HUES6 (cell line): ENCODE measurements at regions not wholly inside any gene's neighbourhood (a gene's known extent, or its start where the extent isn't known, plus 50 kb on each side); places are given as distances from the start of the nearest gene placed in this dataset.

ENCODE experiments used
- H3K27ac ChIP-seq: 2 replicates; pipeline ENCODE4 v1.7.0; 2013; ENCODE audit warnings: low read depth, mild to moderate bottlenecking, low read length, inconsistent platforms
- H3K27me3 ChIP-seq: 2 replicates; pipeline ENCODE4 v1.6.1; 2013; ENCODE audit warnings: low read length; ENCODE audit not compliant: control insufficient read depth, insufficient read depth
- H3K36me3 ChIP-seq: 2 replicates; pipeline ENCODE4 v1.6.1; 2013; ENCODE audit warnings: low read length; ENCODE audit not compliant: control insufficient read depth, insufficient read depth
- H3K4me1 ChIP-seq: 2 replicates; pipeline ENCODE4 v1.6.1; 2013; ENCODE audit warnings: low read length; ENCODE audit not compliant: control insufficient read depth, insufficient read depth
- H3K4me3 ChIP-seq: 2 replicates; pipeline ENCODE4 v1.5.1; 2013; ENCODE audit warnings: low read depth, low read length
- H3K9ac ChIP-seq: one replicate; pipeline ENCODE4 v1.6.1; 2013; ENCODE audit warnings: mild to moderate bottlenecking, low read length
- H3K9me3 ChIP-seq: 2 replicates; pipeline ENCODE4 v1.6.1; 2013; ENCODE audit warnings: low read depth, low read length; ENCODE audit not compliant: control insufficient read depth, insufficient read depth

DNA sequence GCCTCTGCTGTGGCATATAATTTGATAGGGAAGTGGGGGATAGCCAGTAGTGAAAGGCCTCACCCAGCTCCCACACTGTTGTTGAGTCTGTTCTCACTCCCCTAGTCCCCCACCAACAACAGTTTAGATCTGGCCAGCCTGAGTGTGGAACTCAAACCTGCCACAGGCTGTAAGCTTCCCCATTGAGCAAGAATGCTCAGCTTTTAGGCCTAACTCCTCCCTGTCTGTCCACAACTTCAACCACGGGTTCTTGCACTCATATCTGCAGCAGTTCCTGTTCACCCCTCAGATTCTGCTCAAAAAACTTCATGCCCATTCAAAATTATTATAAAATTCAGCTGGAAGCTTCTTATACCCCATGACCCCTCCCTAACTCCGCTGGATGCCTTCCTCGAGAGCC lies 975.1 kb downstream of the NSUN3 start:
- Histone ChIP-seq H3K4me1 (peaks cover 15% of the 10 kb centered on the region; the same call in 1 of the 2 replicates), H3K27me3 (no peaks in the 10 kb centered on the region), H3K9ac (no peak overlapping the region), H3K4me3 (no peak overlapping the region), H3K36me3 (no peaks in the 10 kb centered on the region), H3K9me3 (no peaks in the 10 kb centered on the region), H3K27ac (no peak overlapping the region; the same call in 1 of the 2 replicates)

DNA sequence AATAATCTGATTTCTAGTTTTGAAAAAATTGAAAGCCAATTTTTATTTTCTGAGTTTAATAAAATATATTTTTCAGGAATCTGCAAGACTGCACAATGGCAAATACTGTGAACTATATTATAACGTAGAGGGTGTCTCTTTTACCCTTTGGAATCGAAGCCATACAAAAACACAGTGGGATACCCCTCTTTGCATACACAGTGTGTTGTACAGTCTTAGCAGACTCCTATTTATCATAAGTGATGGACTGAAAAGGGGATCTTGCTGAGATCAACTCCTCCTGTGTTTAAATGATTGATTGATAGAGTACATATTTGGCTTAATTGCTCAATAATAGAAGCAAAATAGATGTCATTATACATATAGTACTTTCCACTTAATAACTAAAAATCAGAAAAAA lies 981.2 kb downstream of the NSUN3 start:
- Histone ChIP-seq H3K4me1 (no peaks in the 10 kb centered on the region), H3K36me3 (no peaks in the 10 kb centered on the region), H3K27ac (no peak overlapping the region), H3K27me3 (no peaks in the 10 kb centered on the region), H3K9ac (no peak overlapping the region), H3K4me3 (no peak overlapping the region), H3K9me3 (no peaks in the 10 kb centered on the region)

DNA sequence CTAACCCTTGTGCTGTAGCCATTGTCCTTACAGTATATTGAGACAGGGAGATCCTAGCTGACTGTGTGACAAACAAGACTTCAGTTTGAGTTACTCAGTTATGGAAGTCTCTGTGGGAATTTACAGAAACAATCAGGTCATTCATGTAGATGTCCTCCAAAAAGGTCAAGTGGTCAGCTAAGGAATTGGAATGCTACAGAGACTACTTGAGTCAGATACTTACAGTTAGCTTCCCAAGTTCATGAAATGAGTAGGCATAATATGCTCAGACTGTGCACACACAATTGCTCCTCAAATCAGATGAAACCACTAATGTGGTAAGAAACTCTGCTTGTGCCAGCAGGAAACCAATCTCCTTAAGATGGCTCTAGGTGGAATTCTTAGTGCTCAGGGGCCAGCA lies 985.7 kb downstream of the NSUN3 start:
- Histone ChIP-seq H3K27ac (no peak overlapping the region), H3K9ac (no peak overlapping the region), H3K4me3 (no peak overlapping the region), H3K9me3 (no peaks in the 10 kb centered on the region), H3K36me3 (no peaks in the 10 kb centered on the region), H3K4me1 (no peaks in the 10 kb centered on the region), H3K27me3 (no peaks in the 10 kb centered on the region)

DNA sequence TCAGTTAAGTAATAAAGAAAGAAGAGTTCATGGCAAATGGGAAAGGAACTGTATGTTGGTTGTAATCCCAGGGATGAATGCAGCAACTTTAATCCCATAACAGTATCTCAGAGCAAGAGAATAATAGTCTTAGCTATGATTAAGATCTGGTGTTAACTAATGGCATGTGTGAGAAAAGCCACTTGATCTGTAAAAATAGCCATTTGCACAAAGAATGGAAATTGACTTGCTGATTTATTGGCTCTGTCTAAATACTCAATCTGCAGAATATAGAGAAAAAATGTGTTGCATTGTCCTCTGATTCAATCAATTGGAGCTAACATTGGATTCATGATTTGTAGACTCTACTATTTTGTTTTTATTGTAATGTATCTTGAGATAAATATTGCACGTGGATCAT lies 987.0 kb downstream of the NSUN3 start:
- H3K4me3 ChIP-seq, result no peak overlapping the region
- no peaks in the 10 kb centered on the region for H3K27me3 ChIP-seq
- H3K36me3 ChIP-seq, result no peaks in the 10 kb centered on the region
- H3K9ac ChIP-seq, result no peak overlapping the region
- no peaks in the 10 kb centered on the region for H3K4me1 ChIP-seq
- no peaks in the 10 kb centered on the region for H3K9me3 ChIP-seq
- H3K27ac ChIP-seq, result no peak overlapping the region

DNA sequence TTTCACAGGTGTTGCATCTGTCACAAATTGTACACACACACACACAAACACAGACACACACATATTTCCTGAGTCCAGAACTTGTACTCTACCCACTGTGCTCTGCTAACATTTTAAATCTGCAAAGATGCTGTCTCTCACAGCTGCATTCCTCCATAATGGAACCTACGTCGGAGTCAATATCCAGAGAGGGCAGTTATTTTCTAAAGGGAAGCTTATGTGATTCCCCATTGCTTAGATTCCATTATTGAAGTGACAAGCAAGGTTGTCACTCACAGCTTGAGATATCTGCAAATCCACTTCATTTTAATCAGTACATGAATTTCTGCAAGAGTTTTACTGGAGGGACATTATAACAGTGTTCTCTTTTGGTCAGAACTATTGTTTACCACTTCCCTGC lies 992.4 kb downstream of the NSUN3 start:
- no peaks in the 10 kb centered on the region for H3K9me3 ChIP-seq
- H3K36me3 ChIP-seq, result no peaks in the 10 kb centered on the region
- H3K27me3 ChIP-seq, result no peaks in the 10 kb centered on the region
- no peaks in the 10 kb centered on the region for H3K4me1 ChIP-seq
- H3K4me3 ChIP-seq, result no peak overlapping the region
- no peak overlapping the region for H3K9ac ChIP-seq
- no peak overlapping the region for H3K27ac ChIP-seq

DNA sequence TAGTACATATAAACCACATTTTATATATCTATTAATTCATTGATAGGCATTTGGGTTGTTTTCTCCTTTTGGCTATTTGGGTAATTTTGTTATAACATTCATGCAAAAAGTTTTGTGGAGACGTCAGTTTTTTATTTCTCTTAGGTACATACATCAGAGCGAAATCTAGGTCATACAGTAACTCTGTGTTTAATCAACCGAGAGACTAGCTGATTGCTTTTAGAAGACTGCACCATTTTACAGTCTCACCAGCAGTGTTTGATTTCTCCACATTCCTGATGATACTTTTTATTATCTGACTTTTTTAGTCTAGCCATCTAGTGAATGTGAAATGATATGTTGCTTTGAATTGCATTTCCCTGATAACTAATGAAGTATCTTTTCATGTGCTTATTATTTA lies 1019.3 kb downstream of the NSUN3 start:
- Histone ChIP-seq H3K4me1 (no peaks in the 10 kb centered on the region), H3K9me3 (no peaks in the 10 kb centered on the region), H3K4me3 (no peak overlapping the region), H3K27ac (no peak overlapping the region), H3K36me3 (no peaks in the 10 kb centered on the region), H3K27me3 (no peaks in the 10 kb centered on the region), H3K9ac (no peak overlapping the region)

DNA sequence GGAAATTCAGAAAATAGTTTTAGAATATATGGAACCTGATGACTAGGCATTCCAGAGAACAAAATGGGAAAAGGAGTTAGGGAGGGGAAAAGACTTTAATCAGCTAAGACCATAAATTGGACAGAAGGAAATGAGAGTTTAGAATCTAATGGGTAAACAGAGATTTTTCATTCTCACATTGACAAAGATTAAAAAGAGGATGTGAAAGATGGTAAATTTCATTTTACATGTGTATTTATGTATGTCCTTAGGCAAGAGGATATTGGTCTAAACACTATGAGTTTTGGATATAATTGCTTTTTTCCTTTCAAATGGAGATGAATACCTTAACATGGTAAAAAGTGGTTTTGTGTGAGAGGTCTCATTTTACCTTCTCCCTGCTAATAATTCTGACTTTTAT lies 1021.9 kb downstream of the NSUN3 start:
- no peaks in the 10 kb centered on the region for H3K4me1 ChIP-seq
- H3K27me3 ChIP-seq, result no peaks in the 10 kb centered on the region
- no peak overlapping the region for H3K9ac ChIP-seq
- H3K36me3 ChIP-seq, result no peaks in the 10 kb centered on the region
- no peak overlapping the region for H3K4me3 ChIP-seq
- no peaks in the 10 kb centered on the region for H3K9me3 ChIP-seq
- no peak overlapping the region for H3K27ac ChIP-seq

DNA sequence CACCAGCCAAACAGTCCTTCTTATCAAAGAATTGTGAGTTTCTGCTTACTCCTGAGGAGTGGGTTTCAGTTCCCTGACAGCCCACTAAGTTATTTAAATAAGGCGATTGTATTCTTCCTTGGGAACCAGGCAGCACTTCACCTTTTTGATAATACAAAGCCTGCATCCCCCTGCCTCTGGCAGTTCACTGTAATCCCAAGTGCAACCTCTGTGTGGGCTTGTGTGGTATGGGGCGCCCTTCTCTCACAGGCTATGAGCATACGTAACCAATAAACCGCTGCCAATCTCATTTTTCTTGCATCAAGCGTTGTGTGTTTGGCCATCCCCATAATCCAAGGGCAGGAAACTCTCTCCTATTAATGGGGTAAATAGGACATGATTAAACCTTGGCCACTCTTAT lies 1025.6 kb downstream of the NSUN3 start:
- H3K36me3 ChIP-seq, result no peaks in the 10 kb centered on the region
- H3K9ac ChIP-seq, result no peak overlapping the region
- H3K27ac ChIP-seq, result no peak overlapping the region
- no peaks in the 10 kb centered on the region for H3K27me3 ChIP-seq
- H3K4me3 ChIP-seq, result no peak overlapping the region
- no peaks in the 10 kb centered on the region for H3K9me3 ChIP-seq
- no peaks in the 10 kb centered on the region for H3K4me1 ChIP-seq

DNA sequence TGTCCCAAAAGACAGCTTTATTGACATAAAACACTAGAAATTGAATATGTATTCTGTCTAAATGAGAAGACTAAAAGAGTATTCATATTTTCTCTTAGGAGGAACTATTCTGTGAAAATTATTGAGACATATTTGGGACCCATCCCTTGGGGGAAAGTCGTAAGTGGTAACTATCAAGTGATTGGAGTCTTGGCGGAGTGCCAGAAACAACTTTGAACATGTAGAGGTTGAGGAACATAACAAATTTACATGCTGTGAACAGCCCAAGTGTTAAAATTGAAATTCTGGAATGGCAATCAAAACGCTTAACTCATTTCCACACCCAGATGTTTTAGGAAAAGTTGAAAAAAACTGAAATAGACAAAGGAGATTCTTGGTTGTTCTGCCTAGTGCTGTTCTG lies 1034.6 kb downstream of the NSUN3 start:
- no peak overlapping the region for H3K27ac ChIP-seq
- no peaks in the 10 kb centered on the region for H3K36me3 ChIP-seq
- H3K9me3 ChIP-seq, result 0 out of 2 replicates have a peak, but pooled peaks cover 2% of the 10 kb centered on the region
- no peaks in the 10 kb centered on the region for H3K4me1 ChIP-seq
- no peak overlapping the region for H3K4me3 ChIP-seq
- no peak overlapping the region for H3K9ac ChIP-seq
- H3K27me3 ChIP-seq, result no peaks in the 10 kb centered on the region

DNA sequence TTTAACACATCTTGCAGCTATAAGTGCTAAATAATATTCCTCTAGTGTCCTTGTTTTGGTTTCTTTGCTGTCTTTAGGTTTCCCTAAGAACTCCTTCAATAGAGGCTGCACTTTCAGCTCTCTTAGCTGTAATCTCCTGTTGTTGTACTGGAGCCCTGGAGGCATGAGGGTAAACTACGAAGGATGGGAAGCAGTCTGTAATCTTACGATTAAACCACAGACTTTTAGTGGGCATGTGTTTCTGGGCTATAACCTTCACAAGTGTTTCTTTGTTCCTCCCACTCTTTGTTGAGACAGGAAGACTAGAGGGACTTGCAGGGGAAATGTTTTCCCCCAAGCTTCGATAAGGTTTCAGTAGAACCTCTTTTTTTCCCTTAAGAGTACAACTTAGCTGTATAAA lies 1058.1 kb downstream of the NSUN3 start:
- peaks cover 3% of the 10 kb centered on the region; the same call in 1 of the 2 replicates for H3K9me3 ChIP-seq
- no peak overlapping the region for H3K4me3 ChIP-seq

DNA sequence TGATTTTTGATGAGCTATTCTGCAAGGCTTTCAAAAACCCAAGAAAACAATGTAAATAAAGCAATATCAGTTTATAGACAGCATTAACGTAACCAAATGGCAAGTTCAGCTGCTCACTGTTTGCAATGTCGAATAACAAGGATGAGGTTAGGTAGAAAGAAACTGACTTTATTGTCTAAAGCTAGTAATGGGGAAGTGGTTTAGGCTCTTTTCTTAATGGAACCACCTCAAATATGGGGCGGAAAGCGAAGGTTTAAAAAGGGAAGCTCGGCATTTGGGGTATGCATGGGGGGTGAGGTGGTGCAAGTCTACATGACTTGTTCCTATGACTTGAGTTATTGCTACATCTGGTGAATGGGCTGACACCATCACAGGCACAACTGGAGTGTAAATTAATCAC lies 1060.2 kb downstream of the NSUN3 start:
- Histone ChIP-seq H3K27ac (no peak overlapping the region), H3K9ac (no peak overlapping the region), H3K36me3 (no peaks in the 10 kb centered on the region), H3K27me3 (no peaks in the 10 kb centered on the region), H3K4me1 (no peaks in the 10 kb centered on the region), H3K4me3 (no peak overlapping the region), H3K9me3 (peaks cover 3% of the 10 kb centered on the region; the same call in 1 of the 2 replicates)

More for the DNA sequence above, 1058.1 kb downstream of the NSUN3 start:
- Histone ChIP-seq H3K36me3 (no peaks in the 10 kb centered on the region), H3K27ac (no peak overlapping the region), H3K9ac (no peak overlapping the region), H3K4me1 (no peaks in the 10 kb centered on the region), H3K27me3 (no peaks in the 10 kb centered on the region)
